ENCODE measurements at regions not wholly inside any gene's neighbourhood (a gene's known extent, or its start where the extent isn't known, plus 50 kb on each side); places are given as distances from the start of the nearest gene placed in this dataset.

DNA sequence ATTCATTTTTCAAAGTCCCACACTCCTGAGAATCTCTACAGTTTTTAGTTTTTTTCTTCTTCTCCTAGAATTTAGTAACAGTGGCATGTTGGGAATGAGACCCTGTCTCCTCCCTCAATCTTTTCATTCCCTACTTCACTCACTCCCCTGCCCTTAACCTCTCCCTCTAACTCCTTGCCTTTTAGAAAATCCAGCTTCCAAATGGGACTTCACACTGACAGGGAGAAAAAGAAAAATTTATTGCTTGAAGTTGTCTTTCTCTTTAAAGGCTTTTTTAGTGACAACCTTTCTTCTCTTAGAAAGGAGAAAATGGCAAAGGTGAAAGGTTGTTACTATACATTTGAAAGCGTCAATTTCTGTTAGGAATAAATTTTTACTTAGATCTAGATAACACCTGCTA lies 359.2 kb downstream of the CDH7 start:
- DNase-seq, result no peak

GRCh38 chr18:66107546-66107945 lies 356.7 kb downstream of the CDH7 start:
- no peak for DNase-seq
- intact Hi-C loops (cut with DNase I), result no loop called here
- Histone ChIP-seq H3K27ac (ENCODE audit: low read depth in 1 of 2, low read length in 2 of 2) (no peak overlapping the region), H3K36me3 (ENCODE audit: control insufficient read depth in 1 of 2, insufficient read depth in 2 of 2, low read length in 1 of 2) (no peaks in the 10 kb centered on the region), H3K27me3 (ENCODE audit: control insufficient read depth in 1 of 2, insufficient read depth in 2 of 2, low read length in 1 of 2) (no peaks in the 10 kb centered on the region), H3K4me1 (ENCODE audit: control insufficient read depth in 1 of 2, insufficient read depth in 2 of 2, low read length in 2 of 2) (no peaks in the 10 kb centered on the region), H3K4me3 (ENCODE audit: low read length in 2 of 2) (no peak overlapping the region), H3K9me3 (ENCODE audit: control insufficient read depth, low read length) (no peaks in the 10 kb centered on the region)
- 80 to 87% methylated on average over 3 of the region's 3 CpGs for WGBS, 2 donors
- no peak for ATAC-seq (ENCODE audit: low FRiP score)

More for the DNA sequence above, 359.2 kb downstream of the CDH7 start:
- no peak overlapping the region for H3K4me3 ChIP-seq (ENCODE audit: low read length in 2 of 2)
- H3K27ac ChIP-seq (ENCODE audit: low read depth in 1 of 2, low read length in 2 of 2), result no peak overlapping the region
- H3K27me3 ChIP-seq (ENCODE audit: control insufficient read depth in 1 of 2, insufficient read depth in 2 of 2, low read length in 1 of 2), result no peaks in the 10 kb centered on the region
- H3K9me3 ChIP-seq (ENCODE audit: control insufficient read depth, low read length), result no peaks in the 10 kb centered on the region
- no peaks in the 10 kb centered on the region for H3K36me3 ChIP-seq (ENCODE audit: control insufficient read depth in 1 of 2, insufficient read depth in 2 of 2, low read length in 1 of 2)
- ATAC-seq (ENCODE audit: low FRiP score), result no peak
- no peaks in the 10 kb centered on the region for H3K4me1 ChIP-seq (ENCODE audit: control insufficient read depth in 1 of 2, insufficient read depth in 2 of 2, low read length in 2 of 2)
- intact Hi-C loops (cut with DNase I), result no loop called here
- 68 to 76% methylated on average over 1 of the region's 1 CpG for WGBS, 2 donors

DNA sequence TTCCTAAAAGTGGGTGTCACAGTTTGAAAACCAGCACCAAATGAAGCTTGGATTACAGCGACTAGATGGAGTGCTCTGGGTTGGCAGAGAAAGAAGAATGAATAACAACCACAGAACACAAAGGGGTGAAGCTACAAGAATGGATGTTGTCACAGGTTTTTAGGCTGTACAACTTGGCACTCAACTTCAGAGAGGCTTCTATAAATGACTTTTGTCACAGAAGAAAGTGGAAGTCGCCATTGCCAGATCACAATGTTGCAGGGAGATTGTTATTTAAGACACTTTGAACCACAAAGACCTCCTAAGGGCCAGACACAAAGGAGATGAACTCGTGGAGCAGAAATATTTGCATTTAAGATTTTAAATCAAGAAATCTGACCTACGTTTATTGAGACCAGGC lies 354.2 kb downstream of the CDH7 start:
- intact Hi-C loops (cut with DNase I), result no loop called here
- no peak overlapping the region for H3K4me3 ChIP-seq (ENCODE audit: low read length in 2 of 2)
- no peaks in the 10 kb centered on the region for H3K36me3 ChIP-seq (ENCODE audit: control insufficient read depth in 1 of 2, insufficient read depth in 2 of 2, low read length in 1 of 2)
- H3K4me1 ChIP-seq (ENCODE audit: control insufficient read depth in 1 of 2, insufficient read depth in 2 of 2, low read length in 2 of 2), result no peaks in the 10 kb centered on the region
- H3K9me3 ChIP-seq (ENCODE audit: control insufficient read depth, low read length), result no peaks in the 10 kb centered on the region
- DNase-seq (no peak), ATAC-seq (ENCODE audit: low FRiP score) (no peak)
- H3K27me3 ChIP-seq (ENCODE audit: control insufficient read depth in 1 of 2, insufficient read depth in 2 of 2, low read length in 1 of 2), result no peaks in the 10 kb centered on the region
- H3K27ac ChIP-seq (ENCODE audit: low read depth in 1 of 2, low read length in 2 of 2), result no peak overlapping the region
- 45 to 53% methylated on average over 4 of the region's 4 CpGs for WGBS, 2 donors

DNA sequence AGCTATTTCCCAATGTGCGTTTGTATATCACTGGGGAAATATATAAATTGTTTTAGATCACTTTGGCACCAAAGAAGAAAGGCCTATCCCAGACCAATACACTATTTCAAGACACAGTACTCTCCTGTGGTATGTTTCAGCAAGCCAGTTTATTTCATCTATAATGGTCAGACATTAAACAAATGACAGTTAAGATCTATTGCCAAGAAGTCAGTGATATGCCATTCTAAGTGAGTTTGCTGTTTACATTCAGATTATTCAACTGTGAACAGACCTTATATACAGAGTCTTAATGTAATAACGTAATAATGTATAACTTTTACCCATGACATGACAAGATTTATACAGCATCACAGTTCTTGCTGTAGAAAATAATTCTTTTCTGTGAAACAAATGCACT lies 352.7 kb downstream of the CDH7 start:
- H3K36me3 ChIP-seq (ENCODE audit: control insufficient read depth in 1 of 2, insufficient read depth in 2 of 2, low read length in 1 of 2), result no peaks in the 10 kb centered on the region
- no peak overlapping the region for H3K4me3 ChIP-seq (ENCODE audit: low read length in 2 of 2)
- no peaks in the 10 kb centered on the region for H3K9me3 ChIP-seq (ENCODE audit: control insufficient read depth, low read length)
- no peaks in the 10 kb centered on the region for H3K4me1 ChIP-seq (ENCODE audit: control insufficient read depth in 1 of 2, insufficient read depth in 2 of 2, low read length in 2 of 2)
- WGBS, 2 donors, result 12 to 24% methylated on average over 2 of the region's 2 CpGs
- H3K27me3 ChIP-seq (ENCODE audit: control insufficient read depth in 1 of 2, insufficient read depth in 2 of 2, low read length in 1 of 2), result no peaks in the 10 kb centered on the region
- intact Hi-C loops (cut with DNase I), result no loop called here
- ATAC-seq (ENCODE audit: low FRiP score) (no peak), DNase-seq (no peak)
- H3K27ac ChIP-seq (ENCODE audit: low read depth in 1 of 2, low read length in 2 of 2), result no peak overlapping the region

- no peaks in the 10 kb centered on the region for H3K4me1 ChIP-seq (ENCODE audit: control insufficient read depth in 1 of 2, insufficient read depth in 2 of 2, low read length in 2 of 2)
- H3K36me3 ChIP-seq (ENCODE audit: control insufficient read depth in 1 of 2, insufficient read depth in 2 of 2, low read length in 1 of 2), result no peaks in the 10 kb centered on the region
- H3K9me3 ChIP-seq (ENCODE audit: control insufficient read depth, low read length), result no peaks in the 10 kb centered on the region
- H3K27me3 ChIP-seq (ENCODE audit: control insufficient read depth in 1 of 2, insufficient read depth in 2 of 2, low read length in 1 of 2), result no peaks in the 10 kb centered on the region
- no peak overlapping the region for H3K27ac ChIP-seq (ENCODE audit: low read depth in 1 of 2, low read length in 2 of 2)
- WGBS, 2 donors, result 96% methylated on average over 2 of the region's 2 CpGs
- intact Hi-C loops (cut with DNase I), result no loop called here
- no peak for DNase-seq
- H3K4me3 ChIP-seq (ENCODE audit: low read length in 2 of 2), result no peak overlapping the region
- ATAC-seq (ENCODE audit: low FRiP score), result no peak
Measured at GRCh38 chr18:66083078-66083477, 332.3 kb downstream of the CDH7 start.

- Histone ChIP-seq H3K27ac (ENCODE audit: low read depth in 1 of 2, low read length in 2 of 2) (no peak overlapping the region), H3K4me3 (ENCODE audit: low read length in 2 of 2) (no peak overlapping the region), H3K36me3 (ENCODE audit: control insufficient read depth in 1 of 2, insufficient read depth in 2 of 2, low read length in 1 of 2) (no peaks in the 10 kb centered on the region), H3K9me3 (ENCODE audit: control insufficient read depth, low read length) (no peaks in the 10 kb centered on the region), H3K4me1 (ENCODE audit: control insufficient read depth in 1 of 2, insufficient read depth in 2 of 2, low read length in 2 of 2) (no peaks in the 10 kb centered on the region), H3K27me3 (ENCODE audit: control insufficient read depth in 1 of 2, insufficient read depth in 2 of 2, low read length in 1 of 2) (no peaks in the 10 kb centered on the region)
- WGBS, 2 donors, result 23 to 42% methylated on average over 1 of the region's 1 CpG
- DNase-seq (no peak), ATAC-seq (ENCODE audit: low FRiP score) (no peak)
- intact Hi-C loops (cut with DNase I), result no loop called here
Measured at GRCh38 chr18:66078925-66079800, 328.4 kb downstream of the CDH7 start.

- H3K9me3 ChIP-seq (ENCODE audit: control insufficient read depth, low read length), result peaks cover 5% of the 10 kb centered on the region
- DNase-seq (no peak), ATAC-seq (ENCODE audit: low FRiP score) (no peak)
- H3K4me3 ChIP-seq (ENCODE audit: low read length in 2 of 2), result no peak overlapping the region
- intact Hi-C loops (cut with DNase I), result no loop called here
- 69 to 73% methylated on average over 3 of the region's 3 CpGs for WGBS, 2 donors
- no peaks in the 10 kb centered on the region for H3K27me3 ChIP-seq (ENCODE audit: control insufficient read depth in 1 of 2, insufficient read depth in 2 of 2, low read length in 1 of 2)
- H3K36me3 ChIP-seq (ENCODE audit: control insufficient read depth in 1 of 2, insufficient read depth in 2 of 2, low read length in 1 of 2), result no peaks in the 10 kb centered on the region
- H3K27ac ChIP-seq (ENCODE audit: low read depth in 1 of 2, low read length in 2 of 2), result no peak overlapping the region
- H3K4me1 ChIP-seq (ENCODE audit: control insufficient read depth in 1 of 2, insufficient read depth in 2 of 2, low read length in 2 of 2), result no peaks in the 10 kb centered on the region
Measured at GRCh38 chr18:66077066-66077465, 326.3 kb downstream of the CDH7 start.

DNA sequence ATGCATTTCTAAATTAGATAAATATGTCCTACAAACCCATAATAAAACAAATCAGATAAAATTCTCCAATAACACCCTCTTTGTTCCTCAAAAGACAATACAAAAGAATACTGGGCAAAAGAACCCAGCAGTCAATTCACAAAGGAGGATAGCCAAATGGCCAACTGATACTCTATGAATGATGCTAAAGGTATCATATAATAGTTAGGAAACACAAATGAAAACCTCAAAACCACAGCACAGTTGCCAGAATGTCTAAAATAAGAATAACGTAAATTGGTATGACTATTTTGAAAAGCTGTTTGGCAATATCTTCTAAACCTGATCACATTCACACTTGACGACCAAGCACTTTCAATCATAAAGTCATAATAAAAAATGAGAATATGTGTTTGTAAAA lies 315.4 kb downstream of the CDH7 start:
- ATAC-seq (ENCODE audit: low FRiP score), result no peak
- DNase-seq, result no peak
- Histone ChIP-seq H3K36me3 (ENCODE audit: control insufficient read depth in 1 of 2, insufficient read depth in 2 of 2, low read length in 1 of 2) (no peaks in the 10 kb centered on the region), H3K4me1 (ENCODE audit: control insufficient read depth in 1 of 2, insufficient read depth in 2 of 2, low read length in 2 of 2) (no peaks in the 10 kb centered on the region), H3K9me3 (ENCODE audit: control insufficient read depth, low read length) (no peaks in the 10 kb centered on the region), H3K27ac (ENCODE audit: low read depth in 1 of 2, low read length in 2 of 2) (no peak overlapping the region), H3K27me3 (ENCODE audit: control insufficient read depth in 1 of 2, insufficient read depth in 2 of 2, low read length in 1 of 2) (no peaks in the 10 kb centered on the region), H3K4me3 (ENCODE audit: low read length in 2 of 2) (no peak overlapping the region)
- WGBS, 2 donors, result 83 to 90% methylated on average over 2 of the region's 2 CpGs
- intact Hi-C loops (cut with DNase I), result no loop called here

DNA sequence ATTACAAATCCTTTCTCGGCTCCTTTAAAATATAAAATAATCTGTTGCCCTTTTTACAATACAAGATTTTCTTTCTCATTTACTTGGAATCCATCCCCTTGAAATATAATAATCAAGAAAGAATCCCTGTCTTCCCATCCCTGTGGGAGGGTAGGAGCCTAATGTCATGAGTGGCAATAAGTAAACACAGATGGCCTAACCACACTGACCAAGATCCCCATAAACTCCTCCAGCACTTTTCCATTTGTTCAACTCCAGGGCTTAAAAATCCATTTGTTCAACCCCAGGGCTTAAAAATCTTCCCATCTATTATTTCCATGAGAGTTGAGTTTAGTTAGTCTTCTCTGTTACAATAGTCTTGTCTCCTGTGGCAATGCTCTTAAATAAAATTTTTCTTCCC lies 297.6 kb downstream of the CDH7 start:
- H3K27ac ChIP-seq (ENCODE audit: low read depth in 1 of 2, low read length in 2 of 2), result no peak overlapping the region
- DNase-seq (no peak), ATAC-seq (ENCODE audit: low FRiP score) (no peak)
- H3K36me3 ChIP-seq (ENCODE audit: control insufficient read depth in 1 of 2, insufficient read depth in 2 of 2, low read length in 1 of 2), result no peaks in the 10 kb centered on the region
- no peaks in the 10 kb centered on the region for H3K27me3 ChIP-seq (ENCODE audit: control insufficient read depth in 1 of 2, insufficient read depth in 2 of 2, low read length in 1 of 2)
- H3K4me3 ChIP-seq (ENCODE audit: low read length in 2 of 2), result no peak overlapping the region
- no peaks in the 10 kb centered on the region for H3K9me3 ChIP-seq (ENCODE audit: control insufficient read depth, low read length)
- intact Hi-C loops (cut with DNase I), result no loop called here
- no peaks in the 10 kb centered on the region for H3K4me1 ChIP-seq (ENCODE audit: control insufficient read depth in 1 of 2, insufficient read depth in 2 of 2, low read length in 2 of 2)
- WGBS, 2 donors, result 69 to 79% methylated on average over 1 of the region's 1 CpG
